Left lung (tissue), 4 donors: ENCODE measurements at regions not wholly inside any gene's neighbourhood (a gene's known extent, or its start where the extent isn't known, plus 50 kb on each side); places are given as distances from the start of the nearest gene placed in this dataset.
"Not testable (repeated sequence)": the region's sequence is repeated elsewhere in the genome, so short reads cannot be mapped to it uniquely, and the experiment has no call there.

ENCODE experiments used
- ATAC-seq: fragments of 200-7000 bp; cut with Tn5 transposase; one replicate; pipeline ENCODE4 v1.9.1; 2020; ENCODE audit warnings: moderate library complexity
- DNase-seq, 4 donors: peaks; one replicate each; pipeline ENCODE4 v3.0.0-alpha.2; 2013 to 2020
- H3K27ac ChIP-seq, 2 donors: fragments of 200-600 bp; sonication (generic) in 1 of 2; one replicate each; pipeline versions ENCODE4 v1.5.0 to v1.8.0; 2020 to 2021
- H3K27me3 ChIP-seq, 2 donors: fragments of 200-600 bp; sonication (generic) in 1 of 2; one replicate each; pipeline versions ENCODE4 v1.5.0 to v1.8.0; 2020 to 2021
- H3K36me3 ChIP-seq, 2 donors: fragments of 200-600 bp; sonication (generic) in 1 of 2; one replicate each; pipeline versions ENCODE4 v1.5.0 to v1.8.0; 2020 to 2021
- H3K4me1 ChIP-seq, 2 donors: fragments of 200-600 bp; one replicate each; pipeline ENCODE4 v1.8.0; 2021
- H3K4me3 ChIP-seq, 2 donors: fragments of 200-600 bp; sonication (generic) in 1 of 2; one replicate each; pipeline versions ENCODE4 v1.5.0 to v1.8.0; 2020 to 2021; ENCODE audit warnings: mild to moderate bottlenecking in 1 of 2
- H3K9me3 ChIP-seq, 2 donors: fragments of 200-600 bp; sonication (generic) in 1 of 2; one replicate each; pipeline versions ENCODE4 v1.5.0 to v1.8.0; 2020 to 2021
- CTCF ChIP-seq, 2 donors: fragments of 200-600 bp; sonication (generic) in 1 of 2; IDR thresholded peaks; one replicate each; pipeline versions ENCODE4 v1.5.0 to v1.8.0; 2021; ENCODE audit warnings: antibody characterized with exemption in 2 of 2
- intact Hi-C, 2 donors: fragments of 100-400 bp; cut with DNase I; formaldehyde crosslinking; loops; one replicate each; pipeline versions ENCODE4 v1.11.2 to v1.14.2; 2022
- donor health status: DM: no; HTN: yes; CAD: no.
- donor health status: DM: no; HTN: no; CAD: no.

DNA sequence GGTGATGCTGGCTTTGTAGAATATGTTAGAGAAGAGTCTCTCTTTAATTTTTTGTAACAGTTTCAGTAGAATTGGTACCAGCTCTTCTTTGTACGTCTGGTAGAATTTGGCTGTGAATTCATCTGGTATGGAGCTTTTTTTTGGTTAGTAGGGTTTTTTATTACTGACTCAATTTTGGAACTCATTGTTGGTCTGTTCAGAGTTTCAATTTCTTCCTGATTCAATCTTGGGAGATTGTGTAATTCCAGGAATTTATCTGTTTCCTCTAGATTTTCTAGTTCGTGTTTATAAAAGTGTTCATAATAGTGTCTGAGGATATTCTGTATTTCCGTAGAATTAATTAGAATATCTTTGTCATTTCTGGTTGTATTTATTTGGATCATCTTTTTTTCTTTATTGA is 943.5 kb downstream of the TRIB2 start:
- intact Hi-C loops = no loop called here
- TF ChIP-seq CTCF (IDR thresholded peaks at IDR 0.05) = no peak
- Histone ChIP-seq H3K4me1 (no peaks in the 10 kb centered on the region), H3K36me3 (no peaks in the 10 kb centered on the region), H3K9me3 (no peaks in the 10 kb centered on the region), H3K4me3 (no peak overlapping the region), H3K27me3 (no peaks in the 10 kb centered on the region), H3K27ac (no peak overlapping the region)
- ATAC-seq = no peak
- DNase-seq = no peak

DNA sequence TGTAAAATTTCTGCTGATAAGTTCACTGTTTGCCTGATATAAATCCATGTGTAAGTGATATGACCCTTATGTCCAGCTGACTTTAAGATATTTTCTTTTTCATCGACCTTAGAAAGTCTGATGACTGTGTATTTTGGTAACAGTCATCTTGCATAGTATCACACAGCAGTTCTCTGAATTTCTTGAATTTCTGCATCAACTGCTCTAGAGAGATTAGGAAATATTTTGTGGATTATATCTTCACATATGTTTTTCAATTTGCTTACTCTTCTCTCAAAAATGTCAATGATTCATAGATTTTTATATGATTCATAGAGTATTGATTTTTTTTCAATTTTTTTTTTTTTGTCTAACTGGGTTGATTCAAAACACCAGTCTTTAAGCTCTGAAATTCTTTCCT is 945.3 kb downstream of the TRIB2 start:
- peaks cover 0 to 6% of the 10 kb centered on the region in 2 donors for H3K9me3 ChIP-seq
- TF ChIP-seq CTCF (IDR thresholded peaks at IDR 0.05) = no peak
- H3K36me3 ChIP-seq = no peaks in the 10 kb centered on the region
- DNase-seq (no peak), ATAC-seq (no peak)
- no peaks in the 10 kb centered on the region for H3K27me3 ChIP-seq
- H3K4me3 ChIP-seq = no peak overlapping the region
- no peaks in the 10 kb centered on the region for H3K4me1 ChIP-seq
- intact Hi-C loops = no loop called here
- no peak overlapping the region for H3K27ac ChIP-seq

- intact Hi-C loops = no loop called here
Observed at GRCh38 chr2:13666582-13667414, 950.1 kb downstream of the TRIB2 start.

GRCh38 chr2:13667415-13667757 is 950.6 kb downstream of the TRIB2 start:
- Histone ChIP-seq H3K36me3 (no peaks in the 10 kb centered on the region), H3K27ac (no peak overlapping the region), H3K4me3 (no peak overlapping the region), H3K9me3 (peaks cover 0 to 6% of the 10 kb centered on the region in 2 donors), H3K4me1 (no peaks in the 10 kb centered on the region), H3K27me3 (no peaks in the 10 kb centered on the region)
- intact Hi-C loops = no loop called here
- no peak for TF ChIP-seq CTCF (IDR thresholded peaks at IDR 0.05)
- no peak for ATAC-seq
- no peak for DNase-seq

More at GRCh38 chr2:13666582-13667414, 950.1 kb downstream of the TRIB2 start:
- Histone ChIP-seq H3K4me3 (no peak overlapping the region), H3K27ac (no peak overlapping the region), H3K36me3 (no peaks in the 10 kb centered on the region), H3K9me3 (peaks cover 0 to 6% of the 10 kb centered on the region in 2 donors), H3K4me1 (no peaks in the 10 kb centered on the region), H3K27me3 (no peaks in the 10 kb centered on the region)
- no peak for DNase-seq
- TF ChIP-seq CTCF (IDR thresholded peaks at IDR 0.05) = no peak
- no peak for ATAC-seq

DNA sequence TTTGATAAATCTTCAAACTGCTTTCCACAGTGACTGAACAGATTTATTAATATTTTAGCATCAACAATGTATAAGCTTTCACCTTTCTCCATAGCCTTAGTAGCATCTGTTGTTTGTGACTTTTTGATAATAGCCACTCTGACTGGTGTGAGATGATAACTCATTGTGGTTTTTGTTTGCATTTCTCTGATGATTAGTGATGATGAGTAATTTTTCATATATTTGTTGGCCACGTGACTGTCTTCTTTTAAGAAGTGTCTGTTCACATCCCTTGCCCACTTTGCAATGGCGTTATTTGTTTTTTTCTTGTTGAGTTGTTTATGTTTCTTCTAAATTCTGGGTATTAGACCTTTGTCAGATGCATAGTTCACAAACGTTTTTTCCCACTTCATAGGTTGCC is 952.9 kb downstream of the TRIB2 start:
- Histone ChIP-seq H3K4me1 (no peaks in the 10 kb centered on the region), H3K27ac (no peak overlapping the region), H3K4me3 (no peak overlapping the region), H3K9me3 (peaks cover 0 to 6% of the 10 kb centered on the region in 2 donors), H3K27me3 (no peaks in the 10 kb centered on the region), H3K36me3 (no peaks in the 10 kb centered on the region)
- TF ChIP-seq CTCF (IDR thresholded peaks at IDR 0.05) = no peak
- intact Hi-C loops = no loop called here
- no peak for ATAC-seq
- no peak for DNase-seq

DNA sequence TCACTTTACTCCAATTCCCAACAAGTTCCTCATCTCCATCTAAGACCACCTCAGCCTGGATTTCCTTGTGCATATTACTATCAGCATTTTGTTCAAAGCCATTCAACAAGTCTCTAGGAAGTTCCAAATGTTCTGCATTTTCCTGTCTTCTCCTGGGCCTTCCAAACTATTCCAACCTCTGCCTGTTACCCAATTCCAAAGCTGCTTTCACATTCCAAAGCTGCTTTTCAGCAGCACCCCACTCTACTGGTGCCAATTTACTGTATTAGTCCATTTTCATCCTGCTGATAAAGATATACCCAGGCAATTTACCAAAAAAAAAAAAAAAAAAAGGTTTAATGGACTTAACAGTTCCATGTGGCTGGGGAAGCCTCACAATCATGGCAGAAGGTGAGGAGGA is 957.1 kb downstream of the TRIB2 start:
- H3K27me3 ChIP-seq, ATAC-seq, H3K4me1 ChIP-seq, H3K27ac ChIP-seq, intact Hi-C loops, DNase-seq, H3K4me3 ChIP-seq, H3K36me3 ChIP-seq, H3K9me3 ChIP-seq: not testable (repeated sequence)
